GM06990 (cell line): ENCODE measurements at regions not wholly inside any gene's neighbourhood (a gene's known extent, or its start where the extent isn't known, plus 50 kb on each side); places are given as distances from the start of the nearest gene placed in this dataset.

ENCODE experiments used
- DNase-seq: peaks from one replicate; pipeline ENCODE4 v3.0.0-alpha.2; 2011; ENCODE audit not compliant: insufficient read length; ENCODE audit errors: extremely low read depth
- H3K27me3 ChIP-seq: replicated peaks from 2 replicates; pipeline ENCODE4 v1.6.0; 2011; ENCODE audit warnings: low read length; ENCODE audit not compliant: control insufficient read depth, insufficient read depth
- H3K36me3 ChIP-seq: 2 replicates; pipeline ENCODE4 v1.5.1; 2011; ENCODE audit warnings: low read length; ENCODE audit not compliant: control insufficient read depth, insufficient read depth
- H3K4me3 ChIP-seq: replicated peaks from 2 replicates; pipeline ENCODE4 v1.5.1; 2011; ENCODE audit warnings: low read depth, mild to moderate bottlenecking, control low read depth, low read length
- CTCF ChIP-seq: IDR thresholded peaks from 2 replicates; pipeline ENCODE4 v1.5.1; 2011; ENCODE audit warnings: low read length, control low read depth, mild to moderate bottlenecking, inconsistent platforms; ENCODE audit not compliant: insufficient read depth, poor library complexity, severe bottlenecking

GRCh38 chr2:106703161-106703560, 182.8 kb downstream of the ST6GAL2 start:
- TF ChIP-seq CTCF, result no peak

GRCh38 chr2:106704798-106705197, 181.2 kb downstream of the ST6GAL2 start:
- Histone ChIP-seq H3K4me3 (no peak overlapping the region), H3K36me3 (no peaks in the 10 kb centered on the region), H3K27me3 (no peaks in the 10 kb centered on the region)
- DNase-seq, result no peak
- TF ChIP-seq CTCF, result no peak

More at GRCh38 chr2:106703161-106703560, 182.8 kb downstream of the ST6GAL2 start:
- Histone ChIP-seq H3K36me3 (no peaks in the 10 kb centered on the region), H3K27me3 (no peaks in the 10 kb centered on the region), H3K4me3 (no peak overlapping the region)
- no peak for DNase-seq

- no peak for TF ChIP-seq CTCF
- DNase-seq, result no peak
- Histone ChIP-seq H3K4me3 (no peak overlapping the region), H3K36me3 (no peaks in the 10 kb centered on the region), H3K27me3 (no peaks in the 10 kb centered on the region)
Measured at GRCh38 chr2:106705877-106706276, 180.1 kb downstream of the ST6GAL2 start.

GRCh38 chr2:106706283-106706682, 179.7 kb downstream of the ST6GAL2 start:
- no peak for TF ChIP-seq CTCF
- DNase-seq, result no peak
- Histone ChIP-seq H3K36me3 (no peaks in the 10 kb centered on the region), H3K27me3 (no peaks in the 10 kb centered on the region), H3K4me3 (no peak overlapping the region)

GRCh38 chr2:106708209-106708608, 177.8 kb downstream of the ST6GAL2 start:
- no peak for DNase-seq
- no peaks in the 10 kb centered on the region for H3K27me3 ChIP-seq
- no peak overlapping the region for H3K4me3 ChIP-seq
- TF ChIP-seq CTCF, result no peak
- H3K36me3 ChIP-seq, result no peaks in the 10 kb centered on the region

GRCh38 chr2:106709229-106709628, 176.7 kb downstream of the ST6GAL2 start:
- Histone ChIP-seq H3K36me3 (no peaks in the 10 kb centered on the region), H3K27me3 (no peaks in the 10 kb centered on the region), H3K4me3 (no peak overlapping the region)
- no peak for TF ChIP-seq CTCF
- no peak for DNase-seq
